ENCODE measurements at regions not wholly inside any gene's neighbourhood (a gene's known extent, or its start where the extent isn't known, plus 50 kb on each side); places are given as distances from the start of the nearest gene placed in this dataset.

DNA sequence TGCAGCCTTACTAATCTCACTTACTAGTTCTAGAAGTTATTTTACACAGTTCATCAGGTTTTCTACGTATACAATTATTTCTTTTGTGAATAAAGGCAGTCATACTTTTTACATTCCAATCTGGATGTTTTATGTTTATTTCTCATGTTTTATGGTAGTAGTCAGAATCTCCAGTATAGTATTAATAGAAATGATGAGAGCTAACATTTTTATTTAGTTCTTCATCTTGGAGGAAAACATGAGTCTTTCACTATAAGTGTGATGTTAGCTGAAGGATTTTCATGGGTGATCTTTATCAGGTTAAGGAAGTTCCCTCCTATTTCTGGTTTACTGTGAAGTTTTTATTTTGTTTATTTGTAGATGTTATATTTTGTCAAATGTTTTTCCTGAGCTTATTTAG, 256.1 kb upstream of the GIMD1 start:
- Histone ChIP-seq H3K23ac (ENCODE audit: insufficient read length, low read depth, low read length) (no peak overlapping the region), H2BK12ac (ENCODE audit: insufficient read length, low read depth, low read length) (no peak overlapping the region), H3K4me2 (ENCODE audit: insufficient read depth, insufficient read length, low read length) (no peak overlapping the region), H2BK20ac (ENCODE audit: low read depth, low read length, poor library complexity, severe bottlenecking) (no peak overlapping the region), H3K27me3 (ENCODE audit: insufficient read depth, low read length) (no peaks in the 10 kb centered on the region), H3K79me1 (ENCODE audit: insufficient read depth, low read depth, low read length, poor library complexity, severe bottlenecking) (no peaks in the 10 kb centered on the region), H2BK15ac (ENCODE audit: low read depth, low read length) (no peak overlapping the region), H3T11ph (ENCODE audit: low read length) (no peak overlapping the region), H3K14ac (ENCODE audit: insufficient read depth, low read length) (no peak overlapping the region), H3K9ac (ENCODE audit: extremely low read depth, insufficient read length, low read length) (no peak overlapping the region), H2BK120ac (ENCODE audit: low read depth, low read length, poor library complexity, severe bottlenecking) (no peak overlapping the region), H4K20me1 (ENCODE audit: control insufficient read depth, insufficient read depth, insufficient read length) (no peaks in the 10 kb centered on the region), H3K18ac (ENCODE audit: insufficient read length, low read depth, low read length) (no peak overlapping the region), H2AFZ (ENCODE audit: low read length) (no peak overlapping the region), H2AK5ac (ENCODE audit: insufficient read length, low read length) (no peak overlapping the region), H3K9me3 (ENCODE audit: control insufficient read depth, low read depth, low read length) (no peaks in the 10 kb centered on the region), H3K79me2 (ENCODE audit: insufficient read depth, low read length) (no peaks in the 10 kb centered on the region), H2BK5ac (ENCODE audit: insufficient read length, low read length) (no peak overlapping the region), H4K5ac (ENCODE audit: insufficient read length, low read depth, low read length) (no peak overlapping the region), H3K27ac (ENCODE audit: insufficient read length, low read depth, low read length) (no peak overlapping the region), H3K23me2 (ENCODE audit: insufficient read length, low read depth, low read length, poor library complexity, severe bottlenecking) (no peaks in the 10 kb centered on the region), H4K91ac (ENCODE audit: insufficient read length, low read depth, low read length) (no peak overlapping the region), H3K4ac (ENCODE audit: low read depth, low read length) (no peak overlapping the region), H3K4me1 (ENCODE audit: insufficient read depth, low read length) (no peaks in the 10 kb centered on the region), H3K56ac (ENCODE audit: insufficient read length, low read depth, low read length) (no peak overlapping the region), H4K8ac (replicated peaks; ENCODE audit: insufficient read length, low read depth, low read length) (no peak overlapping the region)
- Mint-ChIP-seq H3K9me3 (no peaks in the 10 kb centered on the region), H3K4me1 (no peaks in the 10 kb centered on the region), H3K27ac (no peak overlapping the region), H3K27me3 (ENCODE audit: low read depth) (no peaks in the 10 kb centered on the region; the same call in 1 of the 2 replicates), H3K4me3 (no peak overlapping the region), H3K36me3 (ENCODE audit: insufficient read depth in 1 of 3, low read depth in 3 of 3) (no peaks in the 10 kb centered on the region)
- DNase-seq, result no peak
- WGBS (ENCODE audit: extremely low coverage, insufficient read length, low lambda C conversion rate), result no CpG with 5 or more reads among the region's 1 CpG
- TF ChIP-seq, protein P1, sequence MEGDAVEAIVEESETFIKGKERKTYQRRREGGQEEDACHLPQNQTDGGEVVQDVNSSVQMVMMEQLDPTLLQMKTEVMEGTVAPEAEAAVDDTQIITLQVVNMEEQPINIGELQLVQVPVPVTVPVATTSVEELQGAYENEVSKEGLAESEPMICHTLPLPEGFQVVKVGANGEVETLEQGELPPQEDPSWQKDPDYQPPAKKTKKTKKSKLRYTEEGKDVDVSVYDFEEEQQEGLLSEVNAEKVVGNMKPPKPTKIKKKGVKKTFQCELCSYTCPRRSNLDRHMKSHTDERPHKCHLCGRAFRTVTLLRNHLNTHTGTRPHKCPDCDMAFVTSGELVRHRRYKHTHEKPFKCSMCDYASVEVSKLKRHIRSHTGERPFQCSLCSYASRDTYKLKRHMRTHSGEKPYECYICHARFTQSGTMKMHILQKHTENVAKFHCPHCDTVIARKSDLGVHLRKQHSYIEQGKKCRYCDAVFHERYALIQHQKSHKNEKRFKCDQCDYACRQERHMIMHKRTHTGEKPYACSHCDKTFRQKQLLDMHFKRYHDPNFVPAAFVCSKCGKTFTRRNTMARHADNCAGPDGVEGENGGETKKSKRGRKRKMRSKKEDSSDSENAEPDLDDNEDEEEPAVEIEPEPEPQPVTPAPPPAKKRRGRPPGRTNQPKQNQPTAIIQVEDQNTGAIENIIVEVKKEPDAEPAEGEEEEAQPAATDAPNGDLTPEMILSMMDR (conservative IDR thresholded peaks at IDR 0.05), result no peak

Measured in H9 (cell line).